Embryonic facial prominence (tissue), 1 donor: ENCODE measurements at regions not wholly inside any gene's neighbourhood (a gene's known extent, or its start where the extent isn't known, plus 50 kb on each side); places are given as distances from the start of the nearest gene placed in this dataset.
"Not testable (repeated sequence)": the region's sequence is repeated elsewhere in the genome, so short reads cannot be mapped to it uniquely, and the experiment has no call there.

Experiments
- DNase-seq: peaks from one replicate; pipeline ENCODE4 v3.0.0-alpha.2; 2016; ENCODE audit errors: extremely low spot score

DNA sequence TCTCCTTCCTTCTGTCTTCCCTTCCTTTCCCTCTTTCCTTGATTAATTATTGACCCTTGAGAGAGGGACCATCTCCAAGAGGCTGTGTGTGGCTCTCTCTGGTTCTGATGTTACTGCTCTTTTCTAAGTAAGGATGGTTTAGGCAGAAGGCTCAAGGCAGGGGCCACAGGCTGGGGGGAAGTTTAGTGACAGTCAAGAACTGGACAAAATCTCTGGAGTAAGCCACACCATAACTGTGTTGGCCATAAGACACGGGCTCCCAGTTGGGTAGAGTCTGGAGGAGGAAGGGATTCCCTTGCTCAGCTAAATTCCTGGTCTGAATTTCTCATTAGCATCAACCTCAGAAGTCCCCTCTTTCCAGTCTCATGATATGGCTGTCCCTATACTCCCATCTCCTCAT lies 74.7 kb downstream of the BUD13 start:
- no peak for DNase-seq

DNA sequence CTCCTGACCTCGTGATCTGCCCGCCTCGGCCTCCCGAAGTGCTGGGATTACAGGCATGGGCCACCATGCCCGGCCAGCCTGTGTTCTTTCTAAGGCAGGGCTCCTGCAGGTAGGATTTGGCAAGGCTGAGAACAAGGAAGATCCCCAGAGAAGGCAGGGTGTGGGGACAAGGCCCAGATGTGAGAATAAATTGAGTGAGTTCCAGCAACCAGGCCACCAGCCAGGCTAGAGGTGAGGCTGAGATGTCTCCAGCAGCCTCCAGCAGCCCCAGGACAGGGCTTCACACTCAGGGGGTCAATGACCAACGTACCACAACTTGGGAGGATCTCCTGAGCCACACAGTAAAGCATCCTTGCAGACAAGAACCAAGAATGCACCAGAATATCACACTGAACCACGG lies 75.1 kb downstream of the BUD13 start:
- no peak for DNase-seq

DNA sequence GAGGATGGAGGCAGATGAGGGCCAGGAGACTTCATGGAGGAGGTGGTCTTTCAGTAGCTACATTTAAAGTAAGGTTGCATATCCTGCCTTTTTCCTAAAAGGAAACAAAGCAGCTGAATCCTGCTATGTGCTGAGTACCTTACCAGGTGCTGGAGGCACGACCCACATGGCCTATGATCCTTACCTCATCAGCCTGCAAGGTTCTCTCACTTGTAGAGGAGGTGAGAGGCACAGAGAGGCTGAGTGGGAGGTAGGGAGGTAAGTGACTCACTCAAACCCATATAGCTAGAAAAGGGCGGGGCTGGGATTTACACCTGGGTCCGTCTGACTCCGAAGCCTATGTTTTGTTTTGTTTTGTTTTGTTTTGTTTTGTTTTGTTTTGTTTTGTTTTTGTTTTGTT lies 75.8 kb downstream of the BUD13 start:
- DNase-seq: no peak

DNA sequence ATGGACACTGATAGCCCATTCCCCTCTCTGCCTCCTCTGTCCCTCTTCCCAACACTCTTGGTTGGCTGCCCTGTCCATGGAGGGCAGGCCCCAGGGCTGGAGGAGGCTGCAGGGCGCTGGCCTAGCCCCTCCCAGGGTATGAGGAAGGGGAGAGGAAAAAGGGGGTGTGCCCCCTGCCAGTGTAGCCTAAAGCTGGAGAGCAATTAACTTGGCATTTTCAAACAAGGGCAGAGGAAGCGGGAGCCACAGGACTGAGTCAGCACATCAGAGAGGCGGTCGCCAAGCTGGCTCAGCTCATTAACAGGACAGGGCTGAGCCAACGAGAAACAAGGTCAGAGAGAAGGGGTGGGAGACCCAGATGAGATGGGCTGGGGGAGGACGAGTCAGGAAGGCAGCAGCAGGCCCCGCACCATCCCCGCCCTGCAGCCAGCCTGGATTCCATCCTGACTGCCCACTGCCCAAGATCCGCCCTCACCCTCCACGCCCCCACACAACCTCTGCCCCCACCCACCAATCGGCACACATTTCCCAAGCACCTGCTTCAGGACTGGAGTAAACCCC lies 76.3 kb downstream of the BUD13 start:
- no peak for DNase-seq

DNA sequence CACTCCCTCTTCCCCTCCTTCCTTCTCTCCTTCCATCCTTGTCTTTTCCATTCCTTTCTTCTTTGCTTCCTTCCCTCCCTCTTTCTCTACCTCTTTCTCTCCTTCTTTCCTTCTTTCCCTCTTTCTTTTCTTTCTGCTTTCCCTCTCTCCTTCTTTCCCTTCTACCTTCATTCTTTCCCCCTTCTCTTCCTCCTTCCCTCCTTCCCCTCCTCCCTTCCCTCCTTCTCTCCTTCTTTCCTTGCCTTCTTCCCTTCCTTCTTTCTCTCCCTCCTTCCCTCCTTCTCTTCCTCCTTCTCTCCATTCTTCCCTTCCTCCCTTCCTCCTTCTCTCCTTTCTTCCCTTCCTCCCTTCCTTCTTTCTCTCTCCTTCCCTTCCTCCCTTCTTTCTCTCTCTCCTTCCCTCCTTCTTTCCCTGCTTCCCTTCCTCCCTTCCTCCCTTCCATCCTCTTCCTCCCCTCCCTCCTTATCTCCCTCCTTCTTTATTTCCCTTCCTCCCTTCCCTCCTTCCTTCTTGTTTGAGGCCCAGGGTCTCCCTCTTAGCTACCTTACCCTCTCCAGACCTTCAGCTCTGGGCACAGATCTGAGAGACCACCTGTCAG lies 77.0 kb downstream of the BUD13 start:
- DNase-seq: no peak

DNA sequence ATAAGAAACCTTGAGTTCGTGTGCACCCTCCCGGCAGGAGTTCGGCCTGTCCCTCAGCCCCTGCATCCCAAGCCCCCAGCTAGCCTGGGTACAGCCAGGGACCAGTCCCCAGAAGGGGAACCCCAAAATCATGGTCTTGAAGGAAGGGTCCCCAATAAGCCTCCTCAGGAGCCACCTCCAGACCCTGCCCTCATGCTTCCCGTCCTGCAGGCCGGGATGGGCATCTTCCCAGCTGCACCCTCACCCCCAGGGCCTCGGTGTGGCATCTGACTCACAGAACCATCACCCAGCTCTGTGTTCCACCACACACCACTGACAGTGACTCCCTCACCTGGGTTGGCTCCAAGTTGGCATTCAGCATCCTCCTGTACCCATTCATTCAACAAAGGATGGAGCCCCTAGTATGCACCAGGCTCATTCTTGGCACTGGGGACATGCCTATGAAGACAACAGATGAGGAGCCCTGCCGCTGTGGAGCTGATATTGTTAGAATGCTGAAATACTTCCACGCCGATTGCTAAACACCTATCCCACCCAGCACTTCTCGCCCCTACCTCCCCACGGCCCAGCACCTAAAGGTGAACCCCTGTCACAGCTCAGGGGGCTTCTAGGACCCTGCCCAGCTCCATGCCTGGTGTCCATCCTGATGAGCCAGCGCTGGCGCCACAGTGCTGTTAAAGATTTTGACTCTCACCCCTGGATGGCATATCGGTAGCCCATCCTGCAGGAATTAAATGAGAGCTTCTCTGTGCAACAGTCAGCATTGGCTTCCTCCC lies 77.8 kb downstream of the BUD13 start:
- no peak for DNase-seq

DNA sequence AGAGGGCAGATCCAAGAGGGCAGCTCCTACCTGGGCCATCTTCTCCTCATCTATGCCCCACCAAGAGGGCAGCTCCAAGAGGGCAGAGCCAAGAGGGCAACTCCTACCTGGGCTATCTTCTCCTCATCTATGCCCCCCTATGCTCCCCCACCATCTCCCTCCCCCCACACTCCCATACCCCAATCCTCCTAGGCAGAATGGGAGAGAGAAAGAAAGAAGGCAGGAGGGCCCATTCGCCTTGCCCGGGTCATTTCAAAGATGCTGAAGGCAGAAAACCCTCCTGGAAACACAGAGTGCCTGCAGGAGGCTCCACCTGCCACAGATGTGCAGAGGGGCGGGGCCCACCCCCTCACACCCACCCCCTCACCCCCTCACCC lies 78.5 kb downstream of the BUD13 start:
- no peak for DNase-seq

DNA sequence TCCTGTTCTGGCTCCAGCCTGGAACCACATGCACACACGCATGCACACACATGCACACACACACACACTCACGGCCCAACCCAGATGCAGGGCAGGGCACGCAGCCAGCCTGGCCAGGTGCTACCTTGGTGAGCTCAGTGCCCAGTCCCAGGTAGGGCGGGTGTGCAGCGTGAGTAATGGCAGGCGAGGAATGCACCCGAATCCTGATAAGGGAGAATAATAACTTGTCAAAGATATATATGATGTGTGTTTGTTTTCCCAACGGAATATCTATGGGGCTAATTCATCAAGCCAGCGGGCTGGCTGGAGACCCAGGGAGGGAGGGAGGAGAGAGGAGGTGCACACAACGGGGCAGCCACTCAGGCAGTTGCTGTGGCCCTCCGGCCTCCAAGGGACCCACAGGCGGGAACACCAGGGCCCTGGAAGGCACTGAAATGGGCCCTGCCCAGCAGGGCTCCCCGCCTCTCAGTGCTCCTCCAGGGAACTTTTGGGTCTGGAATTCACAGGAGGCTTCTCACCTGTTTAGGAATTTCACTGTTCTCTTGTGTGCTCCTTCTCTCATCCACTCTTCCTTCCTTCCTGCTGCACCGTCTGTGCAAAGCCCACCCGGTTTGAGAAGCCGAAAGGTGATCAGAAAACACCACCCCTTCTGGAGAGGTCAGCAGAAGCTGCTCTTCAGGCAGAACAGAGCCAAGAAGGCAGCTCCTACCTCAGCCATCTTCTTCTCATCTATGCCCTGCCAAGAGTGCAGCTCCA lies 79.0 kb downstream of the BUD13 start:
- DNase-seq: no peak

DNA sequence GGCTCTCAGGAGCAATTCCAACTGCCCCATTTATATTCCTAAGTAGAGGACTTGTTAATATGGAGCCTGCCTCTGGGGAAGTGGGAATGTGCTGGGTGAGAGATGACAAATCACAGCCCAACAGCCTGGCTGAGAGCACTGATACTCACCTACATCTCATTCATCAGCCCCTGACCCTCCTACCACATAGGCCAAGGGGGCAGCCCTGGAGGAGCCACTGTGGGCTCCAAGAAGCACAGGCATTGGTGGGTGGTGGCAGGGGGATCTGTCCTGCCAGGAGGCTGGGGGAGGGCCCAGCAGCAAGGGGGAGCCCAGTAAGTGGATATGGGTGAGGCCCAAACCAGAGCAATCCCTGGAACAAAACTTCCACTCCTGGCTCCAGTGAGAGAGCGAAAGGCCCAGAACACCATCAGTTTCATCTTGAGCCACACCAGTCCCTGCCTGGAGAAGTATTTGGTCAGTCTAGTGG lies 79.7 kb downstream of the BUD13 start:
- no peak for DNase-seq

DNA sequence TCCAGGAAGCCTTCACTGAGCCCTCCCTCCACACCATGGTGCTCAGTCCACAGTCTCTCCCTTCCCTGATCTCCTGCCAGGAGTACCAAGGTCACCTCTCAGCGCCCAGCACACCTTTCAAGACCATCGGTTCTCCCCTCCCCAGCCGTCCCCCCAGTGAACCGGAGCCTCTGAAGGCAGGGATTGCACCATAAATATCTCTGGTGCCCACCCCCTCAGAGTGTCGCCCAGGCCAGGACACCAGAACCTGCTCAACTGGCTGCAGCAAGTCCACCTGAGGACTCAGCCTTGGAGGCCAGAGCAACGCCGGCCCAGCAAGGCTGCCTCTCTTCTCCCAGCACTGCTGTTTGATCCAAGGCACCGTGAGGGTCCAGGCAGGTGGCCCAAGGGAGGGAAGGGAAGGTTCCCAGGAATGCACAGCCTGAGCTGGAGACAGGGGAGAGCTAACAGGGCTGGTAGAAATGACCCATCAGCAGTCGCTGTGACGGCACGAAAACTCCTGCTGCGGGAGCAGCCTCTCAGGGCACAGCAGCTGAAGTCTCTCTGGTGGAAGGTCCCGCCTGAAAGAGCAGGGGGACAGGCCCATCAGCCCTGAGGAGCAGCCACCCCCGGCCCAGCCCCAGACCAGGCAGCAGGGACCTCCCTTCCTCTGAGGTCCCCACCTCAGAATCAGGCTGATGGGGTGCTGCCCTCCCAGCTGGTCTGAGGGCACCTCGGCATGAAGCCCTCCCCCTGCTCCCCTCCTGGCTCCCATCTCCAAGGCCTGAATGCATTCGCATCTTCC lies 80.3 kb downstream of the BUD13 start:
- DNase-seq: no peak

DNA sequence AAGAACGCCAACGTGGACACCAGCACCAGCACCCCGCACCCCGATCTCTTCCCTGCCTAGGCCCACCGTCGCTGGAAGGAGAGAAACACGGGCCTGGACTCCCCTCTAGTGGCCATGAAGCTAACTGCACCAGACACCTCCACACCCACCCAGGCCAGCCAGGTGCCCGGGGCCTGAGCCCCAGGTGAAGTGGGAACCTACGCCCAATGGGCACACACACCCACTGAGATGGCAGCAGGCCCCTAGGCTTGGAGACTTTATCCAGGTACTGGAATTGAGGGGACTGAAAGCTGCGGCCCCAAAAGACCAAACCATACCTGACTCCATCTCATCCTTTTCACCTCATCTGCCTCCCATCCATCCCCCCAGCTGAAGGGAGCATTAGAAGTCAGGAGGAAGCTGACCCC lies 81.0 kb downstream of the BUD13 start:
- DNase-seq: no peak

DNA sequence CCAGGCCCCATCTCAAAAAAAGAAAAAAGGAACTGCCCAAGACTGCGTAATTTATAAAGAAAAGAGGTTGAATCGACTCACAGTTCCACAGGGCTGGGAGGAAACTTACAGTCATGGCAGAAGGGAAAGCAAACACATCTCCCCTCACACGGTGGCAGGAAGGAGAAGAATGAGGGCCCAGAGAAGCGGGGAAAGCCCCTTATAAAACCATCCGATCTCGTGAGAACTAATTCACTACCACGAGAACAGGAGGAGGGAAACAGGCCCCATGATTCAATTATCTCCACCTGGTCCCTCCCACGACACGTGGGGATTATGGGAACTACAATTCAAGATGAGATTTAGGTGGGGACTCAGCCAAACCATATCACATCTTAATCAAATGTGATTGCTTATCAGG lies 82.2 kb downstream of the BUD13 start:
- no peak for DNase-seq

DNA sequence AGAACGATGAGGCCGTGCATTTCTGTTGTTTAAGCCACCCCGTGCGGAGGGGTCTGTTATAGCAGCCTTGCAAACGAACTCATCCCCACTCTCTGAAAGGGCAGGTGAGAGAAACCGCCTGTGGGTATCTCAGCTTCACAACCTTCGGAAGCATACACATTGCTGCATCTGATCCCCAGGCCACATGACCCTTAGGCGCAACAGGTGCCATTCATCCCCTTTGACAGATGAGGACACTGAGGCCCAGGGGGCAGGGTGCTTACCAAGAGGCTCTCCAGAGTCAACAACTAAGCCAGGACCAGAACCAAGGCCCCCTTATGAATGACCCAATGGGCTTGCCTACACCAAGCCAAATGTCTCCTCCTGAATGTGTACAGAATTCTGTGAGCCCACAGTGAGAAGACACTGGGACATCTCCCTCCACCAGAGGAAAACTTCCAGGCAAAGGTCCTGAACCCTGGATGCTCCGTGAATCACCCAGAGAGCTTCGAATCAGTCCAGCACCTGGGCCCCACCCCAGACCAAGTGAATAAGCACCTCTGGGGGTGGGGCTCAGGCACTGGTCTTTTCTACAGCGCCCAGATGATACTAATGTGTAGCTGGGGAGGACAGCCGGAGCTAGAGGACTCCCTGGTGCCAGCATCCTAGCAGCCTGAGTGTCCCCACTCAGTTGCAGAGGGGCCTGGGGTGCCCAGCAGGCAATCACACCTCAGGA lies 83.2 kb downstream of the BUD13 start:
- DNase-seq: no peak

DNA sequence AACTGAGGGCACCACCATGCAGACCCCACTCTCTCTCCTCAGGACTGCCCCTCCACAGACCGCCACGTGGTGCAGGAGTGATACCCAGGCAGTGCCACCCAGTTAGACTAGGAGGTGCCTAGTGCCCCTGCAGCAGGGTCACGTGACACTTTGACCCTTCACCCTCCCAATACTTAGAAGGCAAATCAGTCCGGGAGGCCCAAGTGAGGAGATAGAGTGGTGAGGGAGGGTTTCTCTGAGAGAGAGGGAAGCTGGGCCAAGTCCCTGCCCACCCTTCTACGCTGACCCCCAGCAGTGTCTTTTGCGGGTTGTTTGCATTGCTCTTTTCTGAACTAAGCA lies 84.6 kb downstream of the BUD13 start:
- no peak for DNase-seq

DNA sequence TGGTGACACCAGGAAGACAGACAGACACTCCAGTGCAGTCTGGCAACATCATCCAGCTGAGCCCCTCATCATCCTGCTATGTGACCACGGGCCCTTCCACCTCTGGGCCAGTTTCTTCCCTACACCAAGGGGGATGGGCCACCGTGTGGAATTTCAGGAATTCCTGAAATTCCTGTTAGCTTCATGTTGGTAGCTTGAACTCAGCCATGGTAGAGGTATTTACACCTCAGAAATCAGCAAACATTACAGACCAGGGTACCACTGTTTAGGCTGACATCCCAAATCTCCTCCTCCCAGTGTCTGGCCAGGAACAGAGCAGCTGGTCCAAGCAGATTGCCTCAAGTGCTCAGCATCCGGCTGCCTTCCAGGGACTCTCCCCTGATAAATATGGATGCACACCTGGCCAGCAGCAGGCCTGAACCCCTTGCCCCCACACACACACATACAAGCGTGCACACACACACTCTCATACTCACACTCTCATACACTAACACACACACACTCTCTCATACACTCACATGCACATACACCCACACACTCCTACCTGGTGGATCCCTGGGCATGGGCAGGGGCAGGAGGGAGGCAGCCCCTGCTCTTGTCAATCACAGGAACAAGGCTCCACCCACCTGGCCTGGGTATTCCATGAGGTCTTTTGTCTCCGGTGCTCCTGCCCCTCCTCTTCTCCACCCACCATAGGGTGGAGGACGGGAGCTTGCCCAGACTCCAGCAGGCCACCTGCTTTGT lies 85.2 kb downstream of the BUD13 start:
- DNase-seq: no peak

DNA sequence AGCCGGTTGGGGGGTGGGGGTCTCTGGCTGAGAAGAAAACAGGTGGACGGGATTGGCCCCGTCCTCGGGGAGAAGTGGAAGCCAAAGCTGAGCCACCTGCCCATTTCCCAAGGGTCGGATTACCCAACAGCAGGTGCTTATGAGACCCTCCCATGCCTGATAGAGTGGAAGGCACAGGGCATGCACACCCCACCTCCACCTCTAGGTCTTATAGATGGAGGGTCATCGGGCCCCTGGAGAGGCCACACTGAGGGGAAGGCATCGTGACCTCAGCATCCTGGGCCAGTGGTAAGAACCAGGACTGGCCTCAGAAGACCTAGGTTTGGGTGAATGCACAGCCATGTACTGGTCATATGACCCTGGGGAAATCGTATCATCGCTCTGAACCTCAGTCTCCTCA lies 85.9 kb downstream of the BUD13 start:
- no peak for DNase-seq

DNA sequence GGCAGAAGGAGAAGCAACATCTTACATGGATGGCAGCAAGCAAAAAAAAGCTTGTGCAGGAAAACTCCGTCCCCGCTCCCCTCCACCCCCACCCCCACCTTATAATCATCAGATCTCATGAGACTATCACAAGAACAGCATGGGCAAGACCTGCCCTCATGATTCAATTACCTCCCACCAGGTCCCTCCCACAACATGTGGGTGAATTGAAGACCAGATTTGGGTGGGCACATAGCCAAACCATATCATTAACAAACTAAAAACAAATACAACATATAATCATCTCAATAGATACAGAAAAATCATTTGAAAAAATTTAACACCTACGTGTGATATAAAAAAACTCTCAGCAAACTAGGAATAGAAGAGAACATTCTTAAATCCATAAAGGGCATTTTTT lies 88.8 kb downstream of the BUD13 start:
- DNase-seq: no peak

DNA sequence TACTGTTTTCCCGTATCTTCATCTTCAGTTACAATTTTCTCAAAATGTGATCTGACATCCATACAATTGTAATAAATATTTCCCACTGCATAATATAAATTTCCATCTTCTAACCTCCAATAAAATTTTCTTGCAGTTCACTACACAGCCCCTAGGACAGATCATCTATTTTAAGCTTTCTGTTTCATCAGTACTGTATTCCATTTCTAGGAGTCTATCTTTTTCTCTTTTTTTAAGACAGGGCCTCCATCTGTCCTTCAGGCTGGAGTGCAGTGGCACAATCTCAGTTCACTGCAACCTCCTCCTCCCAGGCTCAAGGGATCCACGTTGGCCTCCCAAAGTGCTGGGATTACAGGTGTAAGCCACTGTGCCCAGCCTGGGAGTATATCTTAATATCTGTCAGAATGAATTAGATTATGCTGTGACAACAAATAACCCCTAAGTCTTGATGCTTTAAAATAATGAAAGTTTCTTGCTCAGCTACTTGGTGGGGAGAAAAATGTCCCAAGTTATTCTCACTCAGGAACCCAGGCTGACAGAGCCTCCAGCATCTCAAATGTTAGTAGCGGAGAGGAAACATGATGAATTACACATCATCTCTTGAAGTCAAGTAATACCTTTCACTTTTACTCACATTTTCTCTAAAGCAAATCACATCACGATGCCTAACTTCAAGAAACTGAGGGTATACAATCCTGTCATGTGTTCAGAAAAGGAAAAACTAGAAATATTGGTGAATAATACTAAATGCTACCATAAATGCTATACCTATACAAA lies 92.2 kb downstream of the BUD13 start:
- no peak for DNase-seq

DNA sequence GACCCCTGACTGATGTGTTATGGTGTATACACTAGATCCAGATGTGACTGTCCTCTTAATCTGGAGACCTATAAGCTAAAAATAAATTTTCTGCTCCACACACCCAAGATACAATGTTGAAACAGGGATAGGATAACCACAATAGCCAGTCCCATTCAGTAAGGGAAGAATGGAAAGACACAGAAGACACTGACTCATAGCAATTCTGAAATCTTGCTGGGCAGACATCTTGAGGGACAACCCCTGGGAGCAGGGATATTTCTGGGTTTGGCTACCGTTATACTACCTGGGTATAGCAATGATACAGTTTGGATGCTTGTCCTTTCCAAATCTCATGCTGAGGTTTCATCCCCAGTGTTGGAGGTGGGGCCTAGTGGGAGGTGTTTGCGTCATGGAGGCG lies 93.9 kb downstream of the BUD13 start:
- DNase-seq: no peak

DNA sequence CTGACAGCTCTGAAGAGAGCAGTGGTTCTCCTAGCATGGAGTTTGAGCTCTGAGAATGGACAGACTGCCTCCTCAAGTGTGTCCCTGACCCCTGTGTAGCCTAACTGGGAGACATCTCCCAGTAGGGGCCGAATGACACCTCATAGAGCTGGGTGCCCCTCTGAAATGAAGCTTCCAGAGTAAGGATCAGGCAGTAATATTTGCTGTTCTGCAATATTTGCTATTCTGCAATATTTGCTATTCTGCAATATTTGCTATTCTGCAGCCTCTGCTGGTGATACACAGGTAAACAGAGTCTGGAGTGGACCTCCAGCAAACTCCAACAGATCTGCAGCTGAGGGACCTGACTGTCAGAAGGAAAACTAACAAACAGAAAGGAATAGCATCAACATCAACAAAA lies 105.5 kb downstream of the BUD13 start:
- not testable (repeated sequence) for DNase-seq
